Esophagus muscularis mucosa (tissue), 4 donors: ENCODE measurements at regions not wholly inside any gene's neighbourhood (a gene's known extent, or its start where the extent isn't known, plus 50 kb on each side); places are given as distances from the start of the nearest gene placed in this dataset.
"Not testable (repeated sequence)": the region's sequence is repeated elsewhere in the genome, so short reads cannot be mapped to it uniquely, and the experiment has no call there.

ENCODE experiments used
- DNase-seq: peaks from one replicate; pipeline ENCODE4 v3.0.0-alpha.2; 2017; ENCODE audit errors: extremely low spot score
- H3K27ac ChIP-seq, 4 donors: fragments of 200-600 bp; sonication (generic); replicated peaks in 1 of 4; 1 replicate in 3 of 4; 2 replicates in 1 of 4; pipeline ENCODE4 v1.5.1; 2016 to 2019; ENCODE audit warnings: mild to moderate bottlenecking in 1 of 4
- H3K27me3 ChIP-seq, 4 donors: fragments of 200-600 bp; sonication (generic); one replicate each; pipeline versions ENCODE4 v1.5.1 to v1.6.0; 2016 to 2019
- H3K36me3 ChIP-seq, 4 donors: fragments of 200-600 bp; sonication (generic); one replicate each; pipeline ENCODE4 v1.5.1; 2016 to 2019
- H3K4me1 ChIP-seq, 4 donors: fragments of 200-600 bp; sonication (generic); one replicate each; pipeline ENCODE4 v1.5.1; 2016 to 2019
- H3K4me3 ChIP-seq, 4 donors: fragments of 200-600 bp; sonication (generic); 1 replicate in 2 of 4; 2 replicates in 2 of 4; pipeline ENCODE4 v1.5.1; 2016 to 2019; ENCODE audit warnings: mild to moderate bottlenecking in 4 of 4, moderate library complexity in 1 of 4
- H3K9me3 ChIP-seq, 4 donors: fragments of 200-600 bp; sonication (generic); 1 replicate in 3 of 4; 2 replicates in 1 of 4; pipeline ENCODE4 v1.5.1; 2016 to 2019
- CTCF ChIP-seq, 3 experiments: fragments of 200-600 bp in 2 of 3; fragments of 450-650 bp in 1 of 3; sonication (generic) in 2 of 3; IDR thresholded peaks; one replicate each; pipeline ENCODE4 v1.5.1; 2017 to 2019; ENCODE audit warnings: antibody characterized with exemption in 3 of 3, mild to moderate bottlenecking in 2 of 3, moderate library complexity in 1 of 3
- EP300 ChIP-seq: sonication (generic); formaldehyde crosslinking; IDR thresholded peaks from one replicate; pipeline ENCODE4 v1.6.1; 2017; ENCODE audit warnings: antibody characterized with exemption
- POLR2A ChIP-seq: fragments of 450-650 bp; IDR thresholded peaks from one replicate; pipeline ENCODE4 v1.6.1; 2017; ENCODE audit warnings: antibody characterized with exemption, moderate library complexity, mild to moderate bottlenecking, low read depth
- POLR2AphosphoS5 ChIP-seq, 2 donors: sonication (generic); formaldehyde crosslinking; IDR thresholded peaks; one replicate each; pipeline ENCODE4 v1.6.1; 2017; ENCODE audit warnings: antibody characterized with exemption in 2 of 2
- WGBS: methylation state at CpG from one replicate; pipeline ENCODE4 v1.1.5; 2018; 5-methylcytosine and 5-hydroxymethylcytosine counted together
- intact Hi-C: fragments of 100-400 bp; cut with DNase I; formaldehyde crosslinking; loops from one replicate; pipeline ENCODE4 v1.15.1; 2023

DNA sequence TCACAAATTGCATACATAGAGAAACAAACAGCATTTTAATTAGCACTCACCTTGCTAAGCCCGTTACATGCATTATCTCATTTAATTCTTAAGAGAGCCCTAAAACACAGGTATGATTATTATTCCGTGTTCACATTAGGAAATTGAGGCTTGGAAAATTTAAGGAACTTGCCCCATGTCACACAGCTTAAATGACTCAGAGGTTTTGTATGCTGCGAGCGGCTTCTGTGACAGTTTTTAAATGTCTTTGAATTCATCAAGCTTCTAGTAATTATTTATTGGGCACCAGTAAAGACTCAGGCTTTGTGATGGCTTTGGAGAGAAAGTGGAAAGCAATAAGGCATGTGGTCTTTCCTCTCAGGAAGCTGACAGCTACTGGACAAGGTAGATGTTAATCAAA, 166.7 kb upstream of the THBS1 start:
- Histone ChIP-seq H3K27me3 (no peaks in the 10 kb centered on the region), H3K36me3 (no peaks in the 10 kb centered on the region)

GRCh38 chr15:39415634-39416033, 165.2 kb upstream of the THBS1 start:
- Histone ChIP-seq H3K4me1 (peaks cover 0 to 23% (median 12%) of the 10 kb centered on the region in 4 donors), H3K27ac (no peak overlapping the region), H3K27me3 (no peaks in the 10 kb centered on the region), H3K4me3 (no peak overlapping the region), H3K36me3 (no peaks in the 10 kb centered on the region), H3K9me3 (no peaks in the 10 kb centered on the region)
- TF ChIP-seq CTCF (IDR thresholded peaks at IDR 0.05) (no peak), POLR2AphosphoS5 (IDR thresholded peaks at IDR 0.05) (no peak), EP300 (no peak), POLR2A (no peak)
- 100% methylated on average over 1 of the region's 2 CpGs for WGBS
- intact Hi-C loops = no loop called here
- DNase-seq = peak; percentile 62

More for the DNA sequence above, 166.7 kb upstream of the THBS1 start:
- peak; percentile 26 for DNase-seq
- TF ChIP-seq POLR2AphosphoS5 (IDR thresholded peaks at IDR 0.05) = no peak
- no peak for TF ChIP-seq POLR2A
- no peak for TF ChIP-seq CTCF (IDR thresholded peaks at IDR 0.05)
- no peak for TF ChIP-seq EP300
- H3K4me3 ChIP-seq = no peak overlapping the region
- H3K4me1 ChIP-seq = peaks cover 0 to 23% (median 12%) of the 10 kb centered on the region in 4 donors
- H3K27ac ChIP-seq = no peak overlapping the region
- intact Hi-C loops = no loop called here
- 70% methylated on average over 4 of the region's 4 CpGs for WGBS
- H3K9me3 ChIP-seq = no peaks in the 10 kb centered on the region

GRCh38 chr15:39416258-39416657, 164.6 kb upstream of the THBS1 start:
- WGBS = 95% methylated on average over 4 of the region's 4 CpGs
- intact Hi-C loops = no loop called here
- no peak overlapping the region for H3K4me3 ChIP-seq
- no peak overlapping the region for H3K27ac ChIP-seq
- DNase-seq = no peak
- no peaks in the 10 kb centered on the region for H3K27me3 ChIP-seq
- H3K36me3 ChIP-seq = no peaks in the 10 kb centered on the region
- TF ChIP-seq CTCF (IDR thresholded peaks at IDR 0.05) = no peak
- TF ChIP-seq POLR2AphosphoS5 (IDR thresholded peaks at IDR 0.05) = no peak
- no peak for TF ChIP-seq EP300
- TF ChIP-seq POLR2A = no peak
- no peaks in the 10 kb centered on the region for H3K9me3 ChIP-seq
- peaks cover 0 to 23% (median 12%) of the 10 kb centered on the region in 4 donors for H3K4me1 ChIP-seq

- 34% methylated on average over 6 of the region's 6 CpGs for WGBS
- TF ChIP-seq POLR2AphosphoS5 (IDR thresholded peaks at IDR 0.05) (peak in 1 of 2 donors; percentile 32), EP300 (no peak)
- DNase-seq = peak; percentile 75
- Histone ChIP-seq H3K4me3 (no peak overlapping the region), H3K4me1 (peaks cover 0 to 23% (median 12%) of the 10 kb centered on the region in 4 donors), H3K27me3 (no peaks in the 10 kb centered on the region), H3K27ac (peak overlapping the region in 1 of 4 donors; percentile 45), H3K36me3 (no peaks in the 10 kb centered on the region), H3K9me3 (no peaks in the 10 kb centered on the region)
- intact Hi-C loops = no loop called here
Measured at GRCh38 chr15:39417366-39418134, 163.3 kb upstream of the THBS1 start.

- no peak overlapping the region for H3K27ac ChIP-seq
- DNase-seq = no peak
- H3K27me3 ChIP-seq = no peaks in the 10 kb centered on the region
- no peaks in the 10 kb centered on the region for H3K9me3 ChIP-seq
- peaks cover 0 to 15% (median 12%) of the 10 kb centered on the region in 4 donors for H3K4me1 ChIP-seq
- no peaks in the 10 kb centered on the region for H3K36me3 ChIP-seq
- no peak for TF ChIP-seq CTCF (IDR thresholded peaks at IDR 0.05)
- no peak for TF ChIP-seq POLR2A
- TF ChIP-seq POLR2AphosphoS5 (IDR thresholded peaks at IDR 0.05) = no peak
- TF ChIP-seq EP300 = no peak
- intact Hi-C loops = no loop called here
- 78% methylated on average over 3 of the region's 3 CpGs for WGBS
- no peak overlapping the region for H3K4me3 ChIP-seq
Measured at GRCh38 chr15:39419651-39420050, 161.2 kb upstream of the THBS1 start.

DNA sequence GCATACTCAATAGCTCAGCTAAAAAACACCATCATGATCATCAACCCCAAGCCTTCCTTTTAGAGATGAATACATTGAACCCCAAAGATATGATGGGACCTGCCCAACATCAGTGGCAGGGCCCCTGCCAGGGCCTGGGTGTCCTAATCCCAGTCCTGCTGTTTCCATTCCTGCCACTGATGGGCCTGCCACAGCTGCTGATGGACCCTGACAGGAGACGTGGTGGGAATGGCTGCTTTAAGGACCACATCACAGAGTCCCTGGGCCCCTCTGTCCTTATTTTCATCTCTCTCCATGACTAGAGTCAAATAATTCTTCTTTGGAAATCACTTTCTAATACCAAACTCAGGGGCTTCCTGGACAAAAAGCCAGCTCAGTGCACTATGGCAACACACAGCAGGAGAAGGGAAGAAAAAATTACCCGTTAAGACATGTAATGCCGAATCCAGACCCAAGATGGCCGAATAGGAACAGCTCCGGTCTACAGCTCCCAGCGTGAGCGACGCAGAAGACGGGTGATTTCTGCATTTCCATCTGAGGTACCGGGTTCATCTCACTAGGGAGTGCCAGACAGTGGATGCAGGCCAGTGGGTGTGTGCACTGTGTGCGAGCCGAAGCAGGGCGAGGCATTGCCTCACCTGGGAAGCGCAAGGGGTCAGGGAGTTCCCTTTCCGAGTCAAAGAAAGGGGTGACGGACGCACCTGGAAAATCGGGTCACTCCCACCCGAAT, 160.6 kb upstream of the THBS1 start:
- H3K27me3 ChIP-seq, H3K9me3 ChIP-seq, intact Hi-C loops, H3K27ac ChIP-seq, H3K4me3 ChIP-seq, H3K36me3 ChIP-seq: not testable (repeated sequence)
- peak; percentile 39 for DNase-seq
- 96% methylated on average over 9 of the region's 19 CpGs for WGBS
- peaks cover 0 to 13% (median 12%) of the 10 kb centered on the region in 4 donors for H3K4me1 ChIP-seq

DNA sequence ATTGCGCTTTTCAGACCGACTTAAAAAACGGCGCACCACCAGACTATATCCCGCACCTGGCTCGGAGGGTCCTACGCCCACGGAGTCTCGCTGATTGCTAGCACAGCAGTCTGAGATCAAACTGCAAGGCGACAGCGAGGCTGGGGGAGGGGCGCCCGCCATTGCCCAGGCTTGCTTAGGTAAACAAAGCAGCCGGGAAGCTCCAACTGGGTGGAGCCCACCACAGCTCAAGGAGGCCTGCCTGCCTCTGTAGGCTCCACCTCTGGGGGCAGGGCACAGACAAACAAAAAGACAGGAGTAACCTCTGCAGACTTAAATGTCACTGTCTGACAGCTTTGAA, 160.1 kb upstream of the THBS1 start:
- H3K36me3 ChIP-seq, H3K27me3 ChIP-seq, H3K4me3 ChIP-seq, intact Hi-C loops, DNase-seq, H3K9me3 ChIP-seq, H3K27ac ChIP-seq: not testable (repeated sequence)
- H3K4me1 ChIP-seq = peaks cover 0 to 13% (median 12%) of the 10 kb centered on the region in 4 donors
- no CpG with 5 or more reads among the region's 14 CpGs for WGBS
